ENCODE measurements at regions not wholly inside any gene's neighbourhood (a gene's known extent, or its start where the extent isn't known, plus 50 kb on each side); places are given as distances from the start of the nearest gene placed in this dataset.

DNA sequence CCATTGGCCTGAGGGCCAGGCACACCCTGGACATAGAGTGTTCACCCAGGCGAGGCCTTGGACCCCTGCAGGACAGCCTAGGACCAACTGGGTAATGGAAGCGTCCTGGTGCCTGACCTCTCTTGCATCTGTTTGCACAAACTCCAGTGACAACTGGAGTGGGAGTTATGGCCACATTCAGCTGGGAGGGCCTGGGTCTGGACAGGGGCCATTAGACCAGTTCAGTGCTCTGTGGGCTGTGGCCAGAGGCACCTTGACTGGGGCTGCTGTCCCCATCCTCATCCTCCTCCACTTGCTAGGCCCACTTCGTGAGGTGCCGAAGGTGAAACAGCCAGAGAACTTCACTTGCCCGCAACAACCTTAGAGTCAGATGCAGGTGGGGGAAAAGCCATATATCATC lies 372.7 kb upstream of the IRX1 start:
- DNase-seq (ENCODE audit: low spot score) = no peak

DNA sequence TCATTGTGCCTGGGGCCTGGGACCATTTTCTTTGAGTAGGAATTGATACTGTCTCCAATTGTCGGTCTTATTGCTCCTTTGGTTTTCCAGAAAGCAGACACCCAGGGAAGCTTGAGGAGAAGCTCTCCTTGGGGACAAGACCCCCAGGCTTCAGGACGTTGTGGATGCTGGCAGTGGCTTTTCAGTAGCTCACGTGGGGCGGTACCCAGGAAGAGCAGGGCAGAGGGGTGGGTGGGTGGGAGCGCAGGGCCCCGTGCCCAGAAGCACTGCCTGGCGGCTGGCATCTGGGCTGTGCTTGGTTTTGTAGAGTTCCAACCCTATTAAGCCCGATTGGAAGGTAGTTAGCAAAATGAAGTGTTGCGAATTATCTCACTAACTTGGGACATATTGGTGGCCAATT lies 374.2 kb upstream of the IRX1 start:
- DNase-seq (ENCODE audit: low spot score) = no peak

DNA sequence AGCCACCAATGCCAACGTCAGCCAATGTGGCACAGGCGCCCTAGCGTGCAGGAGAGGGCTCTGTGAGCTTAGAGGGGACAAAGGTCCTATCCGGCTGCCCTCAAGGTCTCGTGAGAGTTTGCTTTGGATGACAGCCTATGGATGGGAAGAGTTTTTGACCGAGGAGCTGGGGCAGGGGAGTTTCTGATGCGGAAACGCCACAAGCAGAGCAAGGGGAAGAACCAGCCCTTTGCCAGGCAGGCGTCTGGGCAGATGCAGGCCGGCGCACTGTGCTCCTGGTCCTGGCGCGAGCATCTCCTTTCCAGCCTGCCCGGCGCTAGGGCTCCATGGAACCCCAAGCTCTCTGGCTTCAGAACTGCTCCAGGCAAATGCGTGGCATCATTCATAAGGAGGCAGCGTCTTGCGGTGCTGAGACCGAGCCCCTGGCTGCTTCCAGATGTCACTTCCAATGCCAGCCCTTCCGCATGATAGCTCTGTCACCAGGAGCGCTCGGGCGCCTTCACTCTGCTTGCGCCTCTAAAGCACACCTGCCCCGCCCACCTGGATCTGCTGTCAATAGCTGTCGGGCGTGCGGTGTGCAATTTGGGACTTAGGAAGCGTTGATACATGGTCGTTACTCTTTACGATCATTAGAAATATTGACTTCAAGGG lies 374.9 kb upstream of the IRX1 start:
- DNase-seq (ENCODE audit: low spot score) = no peak

DNA sequence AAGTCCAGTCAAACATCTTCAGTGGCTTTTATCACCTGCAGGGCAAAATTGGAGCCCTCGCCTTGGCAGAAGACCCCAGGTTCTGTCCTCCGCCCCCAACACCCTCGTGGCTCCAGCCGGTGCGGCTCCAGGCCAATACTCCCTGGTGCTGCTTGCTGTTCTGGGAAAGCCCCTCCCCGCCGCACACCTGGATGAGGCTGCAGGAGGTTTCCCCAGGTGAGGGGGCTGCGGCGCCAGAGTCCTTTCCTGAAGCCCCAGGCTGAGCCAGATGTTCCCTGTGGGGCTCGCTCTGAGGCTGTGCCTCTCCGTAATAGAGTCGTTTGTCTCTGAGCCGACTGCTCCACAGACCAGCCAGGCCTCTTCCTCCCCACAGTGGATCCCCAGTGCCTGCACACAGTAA lies 375.4 kb upstream of the IRX1 start:
- no peak for DNase-seq (ENCODE audit: low spot score)

DNA sequence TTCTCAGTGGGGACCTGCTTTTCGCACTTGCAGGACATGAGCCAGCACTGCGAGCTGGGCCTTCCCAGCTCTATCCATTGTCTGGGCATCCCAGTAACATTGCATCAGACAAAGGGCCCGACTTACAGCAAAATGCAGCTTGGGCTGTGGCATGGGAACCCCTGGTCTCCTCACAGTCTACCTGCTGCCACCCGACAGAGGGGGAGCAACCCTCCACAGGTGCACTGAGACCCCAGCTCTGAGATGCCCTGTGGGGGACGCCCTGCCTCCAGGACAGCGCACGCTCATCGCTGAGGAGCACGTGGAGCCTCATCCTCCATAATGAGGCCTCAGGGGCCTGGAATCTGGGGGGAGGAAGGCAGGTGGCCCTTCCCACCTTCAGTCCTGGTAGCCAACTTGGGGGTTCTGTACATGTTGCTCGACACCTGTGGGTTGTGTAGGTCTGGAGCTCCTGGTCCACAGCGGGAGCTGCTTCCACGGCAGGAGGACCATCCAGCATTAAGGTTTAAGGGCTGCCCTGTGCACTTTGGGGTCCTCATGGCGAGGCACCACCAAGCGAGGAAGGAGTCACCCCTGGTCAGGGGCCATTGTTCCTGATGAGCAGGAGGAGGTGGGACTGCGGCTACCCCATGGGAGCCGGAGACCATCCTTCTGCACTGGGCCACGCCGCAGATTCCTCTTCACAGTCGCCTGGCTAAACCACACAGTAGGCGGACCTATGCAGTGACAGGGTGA lies 376.5 kb upstream of the IRX1 start:
- DNase-seq (ENCODE audit: low spot score) = no peak

DNA sequence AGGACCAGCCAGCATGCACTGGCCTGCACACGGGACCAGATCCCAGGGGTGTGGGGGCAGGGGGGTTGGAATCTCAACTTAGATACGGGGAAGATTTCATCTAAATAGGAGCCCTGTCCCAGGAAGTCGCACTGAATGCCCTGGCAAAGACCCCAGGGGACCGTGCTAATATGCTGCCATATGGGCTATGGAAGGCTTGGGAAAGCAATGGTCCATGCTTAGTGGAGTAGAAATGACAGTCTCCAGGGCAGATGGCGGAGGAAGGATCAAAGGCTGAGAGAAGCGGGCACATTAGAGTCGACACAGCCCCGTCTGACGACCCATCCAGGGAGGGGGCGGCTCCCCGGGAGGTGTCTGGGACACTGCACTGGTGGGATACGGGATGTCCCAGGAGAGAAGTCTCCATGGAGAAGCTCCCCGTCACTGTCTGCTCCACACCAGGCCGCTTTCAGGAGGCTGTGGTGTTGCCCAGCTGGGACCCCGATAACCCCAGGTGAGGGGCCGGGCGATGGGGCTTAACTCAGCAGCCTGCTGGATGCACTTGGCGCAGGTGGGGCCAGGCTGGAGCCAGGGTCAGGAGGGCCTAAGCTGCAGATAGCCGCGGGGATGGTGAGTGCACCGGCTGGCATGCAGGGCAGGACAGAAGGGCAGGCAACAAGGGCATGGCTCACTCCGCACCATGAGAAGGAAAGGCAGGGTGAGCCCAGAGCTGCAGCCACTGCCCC lies 377.7 kb upstream of the IRX1 start:
- DNase-seq (ENCODE audit: low spot score) = no peak

DNA sequence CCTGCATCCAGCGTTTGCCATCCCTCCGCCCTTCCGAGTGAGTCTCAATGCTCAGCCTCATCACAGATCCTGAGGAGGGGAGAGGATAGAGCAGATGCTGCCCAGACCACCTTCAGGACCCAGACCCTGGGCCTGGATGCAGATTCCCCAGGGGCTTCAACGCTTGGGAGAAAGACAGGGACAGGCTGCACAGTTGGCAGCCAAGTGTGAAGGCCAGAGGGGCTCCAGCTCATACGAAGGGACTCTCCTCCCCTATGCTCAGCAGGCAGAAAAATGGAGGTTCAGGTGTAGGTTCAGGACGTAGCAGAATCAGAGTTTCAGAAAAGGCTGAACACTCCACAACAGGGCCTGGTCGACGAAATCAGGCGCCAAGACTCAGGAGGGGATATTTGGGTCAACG lies 378.5 kb upstream of the IRX1 start:
- no peak for DNase-seq (ENCODE audit: low spot score)

DNA sequence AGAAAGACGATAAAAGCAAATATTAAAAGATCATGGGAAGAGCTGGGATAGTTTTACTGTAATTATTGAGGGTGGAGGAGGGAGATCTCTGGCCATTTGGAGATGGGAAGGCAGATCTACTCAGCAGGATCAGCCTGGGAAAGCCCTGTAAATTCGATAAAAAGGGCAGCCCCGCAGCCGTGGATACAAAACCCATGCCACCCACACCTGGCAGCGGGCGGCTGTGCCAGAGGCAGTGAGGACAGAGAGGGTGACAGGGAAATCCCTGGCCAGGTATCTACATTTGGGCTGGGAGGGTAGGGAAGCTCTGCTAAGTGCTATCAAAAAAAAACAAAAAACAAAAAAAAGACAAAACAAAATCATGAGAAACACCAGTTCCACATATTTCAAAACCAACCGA lies 379.2 kb upstream of the IRX1 start:
- no peak for DNase-seq (ENCODE audit: low spot score)

DNA sequence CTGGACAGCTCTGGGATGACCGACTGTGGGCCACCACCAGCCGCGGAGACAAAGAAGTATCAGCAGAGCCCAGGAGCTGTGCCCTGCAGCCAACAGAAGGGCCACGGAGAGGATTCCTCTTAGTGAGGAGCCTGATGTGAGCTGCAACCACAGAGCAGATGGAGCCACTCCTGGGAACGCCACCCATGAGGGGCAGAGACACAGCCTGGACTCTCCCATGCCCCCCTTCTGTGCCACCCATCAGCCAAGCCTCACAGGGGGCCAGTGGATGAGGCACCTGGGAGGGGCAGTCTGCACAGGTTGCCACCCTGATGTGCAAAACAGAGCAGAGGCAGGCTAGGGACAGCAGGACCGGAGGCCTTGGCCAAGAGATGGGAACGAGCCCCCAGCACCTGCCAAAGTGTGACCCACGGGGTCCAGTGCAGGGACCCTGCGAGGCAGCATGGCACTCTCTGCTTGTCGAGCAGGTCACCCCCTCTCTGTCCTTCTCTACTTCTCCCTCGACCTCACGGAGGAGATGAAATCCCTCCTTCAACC lies 380.7 kb upstream of the IRX1 start:
- no peak for DNase-seq (ENCODE audit: low spot score)

DNA sequence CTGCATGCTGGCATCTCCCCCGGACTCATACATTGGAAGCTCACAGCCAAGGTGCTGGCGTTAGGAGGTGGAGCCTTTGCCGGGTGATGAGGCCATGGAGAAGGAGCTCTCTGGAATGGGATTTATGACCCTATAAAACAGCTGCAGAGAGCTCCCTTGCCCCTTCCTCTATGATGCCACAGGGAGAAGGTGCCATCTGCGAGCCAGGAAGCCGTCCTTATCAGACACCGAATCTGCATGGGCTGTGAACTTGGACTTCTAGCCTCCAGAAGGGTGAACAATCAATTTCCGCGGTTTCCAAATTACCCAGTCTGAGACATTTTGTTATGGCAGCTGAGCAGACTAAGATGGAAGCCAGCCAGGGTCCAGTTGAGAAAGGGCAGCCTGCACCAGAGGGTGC lies 381.2 kb upstream of the IRX1 start:
- DNase-seq (ENCODE audit: low spot score) = no peak

DNA sequence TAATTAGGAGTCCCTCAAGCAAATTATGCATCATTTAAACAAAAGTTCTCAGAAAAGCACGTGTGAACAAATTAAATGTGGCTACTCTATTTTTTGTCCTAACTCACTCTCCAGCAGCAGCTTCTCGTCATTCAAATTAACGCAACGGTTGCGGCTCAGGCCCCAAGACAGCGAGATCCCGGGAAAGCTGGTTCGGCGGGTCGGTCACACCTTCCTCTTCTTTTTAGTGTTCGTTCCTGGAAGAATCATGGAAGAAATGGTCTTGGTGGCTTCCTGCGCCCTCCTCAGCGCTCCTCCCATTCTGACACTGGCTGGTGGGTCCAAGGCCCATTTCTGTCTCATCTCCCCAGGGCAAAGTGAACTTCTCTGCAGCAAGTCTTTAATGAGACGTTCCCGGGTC lies 382.8 kb upstream of the IRX1 start:
- no peak for DNase-seq (ENCODE audit: low spot score)

DNA sequence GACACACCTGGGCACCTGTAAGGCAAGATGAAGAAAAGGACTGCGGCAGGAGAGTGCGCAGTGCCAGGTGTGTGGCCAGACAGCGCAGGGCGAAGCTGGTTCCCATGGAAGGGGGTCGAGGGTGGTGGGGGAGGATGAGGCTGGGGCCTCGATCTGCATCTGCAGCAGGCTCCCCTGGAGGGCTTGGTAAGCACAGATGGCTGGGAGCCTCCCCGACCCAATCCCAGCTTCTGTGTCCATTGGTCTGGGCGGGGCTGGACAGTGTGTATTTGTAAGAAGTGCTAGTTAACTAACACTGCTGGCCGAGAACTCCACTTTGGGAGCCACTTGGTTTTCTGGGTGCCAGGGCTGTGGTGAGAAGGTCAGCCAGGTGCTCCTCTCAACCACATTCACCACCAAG lies 385.1 kb upstream of the IRX1 start:
- DNase-seq (ENCODE audit: low spot score) = no peak

DNA sequence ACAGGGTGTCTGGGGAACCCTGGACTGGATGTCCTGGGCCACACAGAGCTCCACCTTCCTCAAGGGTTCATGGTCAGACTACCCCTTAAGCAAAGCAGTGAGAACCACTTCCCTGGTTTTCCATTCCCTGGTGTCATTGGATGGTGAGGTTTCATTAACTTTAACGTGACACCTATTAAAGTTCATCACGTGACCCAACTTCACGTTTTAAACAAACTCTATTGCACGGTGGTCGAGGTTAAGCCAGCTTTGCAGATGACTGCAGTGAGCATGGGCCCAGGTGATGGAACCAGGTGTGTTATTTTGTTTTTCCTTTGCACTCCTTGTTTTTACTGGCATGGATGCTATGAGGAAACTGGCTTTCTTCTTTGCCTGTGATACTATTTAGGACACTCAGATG lies 385.7 kb upstream of the IRX1 start:
- DNase-seq (ENCODE audit: low spot score) = no peak

DNA sequence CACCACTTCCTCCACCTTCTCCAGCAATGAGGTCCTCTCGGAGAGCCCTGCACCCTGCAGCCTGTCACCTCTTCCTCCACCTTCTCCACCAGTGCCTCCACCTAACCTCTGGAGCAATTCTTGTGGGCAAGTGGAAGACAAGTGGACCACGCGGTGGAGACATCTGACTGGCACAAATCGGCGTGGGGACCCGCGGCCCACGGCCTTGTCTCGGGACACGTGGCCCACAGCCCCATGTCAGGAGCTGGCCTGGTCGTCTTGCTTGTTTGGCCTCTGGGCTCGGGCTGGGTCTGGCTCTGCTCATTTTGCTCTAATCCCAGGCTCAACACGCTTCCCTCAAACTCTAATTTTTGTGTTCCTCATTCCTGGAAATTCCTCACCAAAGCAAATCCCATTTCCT lies 393.1 kb upstream of the IRX1 start:
- no peak for DNase-seq (ENCODE audit: low spot score)

DNA sequence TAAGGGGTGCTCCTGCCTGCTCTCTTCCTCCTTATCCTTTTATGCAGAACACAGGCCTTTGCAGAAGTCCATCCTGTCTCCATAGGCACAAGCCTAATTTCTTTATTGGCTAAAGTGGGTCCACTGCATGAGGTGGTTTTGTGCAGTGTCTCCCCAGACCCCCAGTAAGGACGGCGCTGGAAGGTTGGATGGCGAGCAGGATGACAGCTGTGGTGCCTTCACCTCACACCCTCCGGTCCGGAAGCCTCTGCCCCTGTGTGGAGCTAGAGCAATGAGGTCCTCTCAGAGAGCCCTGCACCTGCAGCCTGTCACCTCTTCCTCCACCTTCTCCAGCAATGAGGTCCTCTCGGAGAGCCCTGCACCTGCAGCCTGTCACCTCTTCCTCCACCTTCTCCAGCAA lies 393.7 kb upstream of the IRX1 start:
- DNase-seq (ENCODE audit: low spot score) = no peak

DNA sequence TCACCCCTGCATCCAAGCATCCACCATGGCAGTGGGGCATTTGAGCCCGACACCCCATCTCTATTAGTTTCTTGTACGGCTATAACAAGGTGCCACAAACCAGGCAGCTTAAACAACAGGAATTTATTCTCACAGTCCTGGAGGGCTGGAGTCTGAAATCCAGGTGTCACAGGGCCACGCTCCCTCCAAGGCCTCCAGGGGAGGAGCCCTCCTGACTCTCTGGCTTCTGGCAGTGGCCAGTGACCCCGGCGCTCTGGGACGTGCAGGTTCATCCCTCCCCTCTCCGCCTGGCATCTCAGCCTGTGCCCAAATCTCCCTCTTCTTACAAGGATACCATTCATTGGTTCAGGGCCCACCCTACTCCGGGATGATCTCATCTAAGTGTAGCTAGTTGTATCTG lies 394.5 kb upstream of the IRX1 start:
- DNase-seq (ENCODE audit: low spot score) = no peak

DNA sequence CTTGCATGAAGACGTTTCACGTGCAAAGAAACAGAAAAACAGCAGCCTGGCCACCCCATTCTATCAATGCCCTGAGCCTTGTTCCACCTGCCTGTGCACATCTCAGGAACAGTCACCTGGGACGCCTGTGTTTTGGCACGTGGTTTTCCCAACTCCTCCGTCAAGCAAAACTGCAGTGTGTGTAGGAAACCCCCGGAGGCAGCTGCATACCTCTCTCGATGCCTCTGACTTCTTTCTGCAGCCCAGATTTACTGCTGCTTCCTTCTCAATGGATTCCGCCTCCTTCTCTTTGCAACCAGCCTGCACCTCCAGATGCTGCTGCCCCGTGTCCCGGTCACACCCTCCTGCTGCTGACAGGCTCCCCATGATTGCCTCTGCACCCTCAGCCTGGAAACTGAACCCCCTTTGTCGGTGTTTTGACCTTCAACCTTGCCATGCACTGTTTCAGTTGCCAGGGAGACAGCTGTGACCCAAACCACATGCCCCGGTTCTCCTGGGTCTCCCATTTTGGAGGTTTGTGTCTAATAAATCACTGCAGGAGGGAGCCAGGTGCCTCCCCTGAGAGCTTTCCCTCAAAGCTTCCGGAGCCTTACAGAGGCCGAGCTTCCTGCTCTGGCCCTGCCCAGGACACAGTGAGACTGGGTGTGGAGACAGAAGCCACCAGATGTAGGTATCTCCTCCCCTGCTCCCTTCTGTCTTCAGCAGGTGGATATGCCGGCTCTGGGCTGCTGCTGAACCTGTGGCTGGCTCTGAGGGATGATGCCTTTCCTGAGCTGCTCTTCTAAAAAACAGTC lies 395.5 kb upstream of the IRX1 start:
- no peak for DNase-seq (ENCODE audit: low spot score)

DNA sequence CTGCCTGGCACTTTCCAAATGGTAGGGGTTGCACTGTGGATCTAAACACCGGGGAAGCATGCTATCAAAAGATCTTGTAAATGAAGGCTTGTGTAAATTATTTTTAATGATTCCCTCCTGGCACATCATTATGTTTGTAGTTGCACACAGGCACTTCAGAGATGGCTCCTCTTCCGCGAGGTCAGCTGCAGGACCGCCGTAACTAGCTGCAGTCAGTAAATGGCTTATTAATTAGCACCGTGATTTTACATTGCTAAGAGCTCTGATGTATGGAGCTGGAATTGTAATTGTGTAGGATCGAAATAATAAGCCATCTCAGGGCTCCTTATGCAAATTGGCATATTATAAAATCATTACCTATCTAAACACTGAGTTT lies 397.6 kb upstream of the IRX1 start:
- no peak for DNase-seq (ENCODE audit: low spot score)

DNA sequence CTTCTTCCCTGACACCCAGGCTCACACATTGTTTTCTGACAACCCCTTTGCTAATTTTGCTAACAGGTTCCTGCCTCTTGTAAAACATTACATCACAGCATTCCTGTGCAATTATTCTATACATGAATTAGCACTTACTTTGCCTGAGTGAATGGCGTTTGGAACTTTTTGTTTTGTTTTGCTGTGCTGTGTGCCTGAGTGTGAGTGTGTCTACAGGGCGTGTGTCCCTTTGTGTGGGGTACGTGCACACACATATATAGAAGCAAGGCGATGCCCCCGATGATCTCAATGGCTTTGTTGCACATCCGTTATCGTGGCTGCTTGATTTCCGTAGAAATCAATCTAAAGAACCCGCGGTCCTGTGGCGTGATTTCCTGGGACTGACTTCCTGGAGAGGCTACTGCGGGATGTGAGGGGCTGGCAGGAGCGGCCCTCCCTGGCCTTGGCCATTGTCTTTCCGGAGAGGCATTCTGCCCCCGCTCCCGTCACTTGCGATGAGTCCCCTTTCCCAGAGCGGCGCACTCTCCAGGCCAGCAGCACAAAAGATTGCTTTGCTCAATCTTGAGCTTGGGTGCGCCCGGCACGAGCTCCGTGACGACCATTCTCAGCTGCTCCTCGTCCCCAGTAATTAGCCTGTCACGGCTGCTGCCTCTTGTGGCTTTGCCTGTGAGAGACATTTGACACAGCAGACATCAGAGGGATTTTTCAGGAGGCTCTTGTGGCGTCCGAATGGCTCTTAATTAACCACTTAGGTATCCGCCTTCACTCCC lies 398.1 kb upstream of the IRX1 start:
- no peak for DNase-seq (ENCODE audit: low spot score)

DNA sequence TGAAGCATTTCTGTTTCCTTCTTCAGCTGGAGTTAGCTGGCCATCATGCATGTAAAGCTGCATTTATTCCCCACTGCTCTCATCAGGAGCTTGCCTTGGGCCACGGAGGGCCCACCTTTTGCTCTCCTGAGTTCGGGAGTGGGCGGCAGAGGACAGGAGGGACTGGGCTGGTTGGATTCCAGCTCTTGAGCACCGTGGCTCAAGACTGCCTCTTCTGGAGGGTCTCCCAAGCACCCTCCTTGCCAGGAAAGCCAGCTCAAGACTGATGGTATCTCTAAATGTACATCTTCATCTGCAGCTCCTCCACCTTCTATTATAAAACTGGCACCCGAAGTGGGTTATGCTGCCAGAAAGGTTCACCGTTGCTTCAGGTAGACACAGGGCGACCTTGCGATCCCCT lies 399.6 kb upstream of the IRX1 start:
- no peak for DNase-seq (ENCODE audit: low spot score)

DNA sequence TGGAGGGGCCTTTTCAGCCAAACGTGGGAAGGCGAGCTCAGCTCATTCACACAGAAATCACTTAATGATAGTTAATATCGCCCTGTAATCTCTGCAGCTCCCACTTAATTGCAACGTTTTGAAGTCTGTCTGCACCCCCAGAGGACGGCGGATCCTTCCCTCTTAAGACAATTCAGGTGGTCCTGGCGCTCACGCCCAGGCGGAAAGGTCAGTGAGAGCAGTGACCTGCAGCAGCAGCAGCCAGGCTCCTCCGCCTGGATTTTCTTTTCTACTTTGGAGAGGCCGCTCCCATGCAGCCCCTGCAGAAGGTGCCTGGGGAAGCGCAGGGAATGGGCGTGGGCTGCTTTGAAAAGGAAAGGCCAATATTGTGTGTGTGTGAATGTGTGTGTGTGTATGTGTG lies 400.9 kb upstream of the IRX1 start:
- DNase-seq (ENCODE audit: low spot score) = no peak

DNA sequence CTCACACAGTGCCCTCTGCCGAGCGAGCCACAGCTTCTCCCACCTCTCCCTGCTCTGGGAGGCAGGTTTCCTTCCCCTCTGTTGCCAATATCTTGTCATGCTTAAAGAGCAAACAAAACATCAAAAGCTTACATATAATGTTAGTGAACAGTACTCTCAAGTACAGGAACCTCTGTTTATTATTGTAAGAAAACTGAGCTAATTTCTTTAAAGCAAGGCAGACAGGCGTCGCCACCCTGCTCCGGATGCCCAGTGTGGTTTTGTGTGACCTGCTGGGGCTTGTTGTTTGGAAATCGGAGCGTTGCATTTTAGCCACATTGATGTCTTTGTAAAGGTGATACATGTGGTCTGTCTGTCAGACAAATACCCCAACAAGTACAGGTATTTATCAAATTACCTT lies 401.4 kb upstream of the IRX1 start:
- DNase-seq (ENCODE audit: low spot score) = peak; percentile 65

Data from H4 (cell line).